NT2/D1 (cell line): ENCODE measurements at regions not wholly inside any gene's neighbourhood (a gene's known extent, or its start where the extent isn't known, plus 50 kb on each side); places are given as distances from the start of the nearest gene placed in this dataset.

Experiments
- SUZ12 ChIP-seq: IDR thresholded peaks from 2 replicates; pipeline ENCODE4 v1.6.1; 2011; ENCODE audit not compliant: insufficient read length, insufficient read depth; ENCODE audit errors: extremely low read depth
- YY1 ChIP-seq: IDR thresholded peaks from 2 replicates; pipeline ENCODE4 v1.6.1; 2011; ENCODE audit not compliant: insufficient read length, insufficient read depth

DNA sequence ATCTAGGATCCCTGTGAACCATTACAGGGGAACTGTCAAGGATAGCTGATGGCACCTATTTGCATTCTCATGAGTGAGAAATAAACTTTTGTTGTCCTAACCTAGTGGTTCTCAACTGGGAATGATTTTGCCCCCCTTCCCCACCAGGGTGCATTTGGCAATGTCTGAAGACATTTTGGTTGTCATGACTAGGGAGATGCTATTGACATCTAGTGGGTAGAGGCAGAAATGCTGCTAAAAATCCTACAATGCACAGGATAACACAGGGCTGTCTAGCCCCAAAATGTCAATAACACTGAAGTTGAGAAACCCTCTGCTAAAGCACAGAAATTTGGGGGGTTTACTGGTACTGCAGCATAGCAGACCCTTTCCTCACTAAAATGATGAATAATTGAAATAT lies 140.9 kb upstream of the SRRM4 start:
- no peak for TF ChIP-seq YY1
- no peak for TF ChIP-seq SUZ12
